GM19455 (cell line): ENCODE measurements at regions not wholly inside any gene's neighbourhood (a gene's known extent, or its start where the extent isn't known, plus 50 kb on each side); places are given as distances from the start of the nearest gene placed in this dataset.
A peak's percentile ranks its signal among the peaks of the same experiment; 100 is the strongest.

Experiments used
- ATAC-seq: cut with Tn5 transposase; IDR thresholded peaks from one replicate; pipeline ENCODE4 v1.9.1; 2021; ENCODE audit not compliant: unreplicated experiment

GRCh38 chr11:15795378-15795777 lies 561.0 kb downstream of the SOX6 start:
- ATAC-seq, result no peak

GRCh38 chr11:15800111-15800800 lies 556.1 kb downstream of the SOX6 start:
- no peak for ATAC-seq

GRCh38 chr11:15801126-15801525 lies 555.2 kb downstream of the SOX6 start:
- no peak for ATAC-seq

- no peak for ATAC-seq
These were observed 554.7 kb downstream of the SOX6 start for GRCh38 chr11:15801616-15802015.

GRCh38 chr11:15805726-15806125 lies 550.6 kb downstream of the SOX6 start:
- no peak for ATAC-seq

- ATAC-seq, result no peak
These were observed 550.1 kb downstream of the SOX6 start for GRCh38 chr11:15806217-15806616.

- no peak for ATAC-seq
These were observed 548.5 kb downstream of the SOX6 start for GRCh38 chr11:15807827-15808226.

GRCh38 chr11:15810082-15810481 lies 546.3 kb downstream of the SOX6 start:
- no peak for ATAC-seq

- no peak for ATAC-seq
These were observed 545.8 kb downstream of the SOX6 start for GRCh38 chr11:15810525-15810924.

- no peak for ATAC-seq
These were observed 540.8 kb downstream of the SOX6 start for GRCh38 chr11:15815246-15816195.

- ATAC-seq, result no peak
These were observed 540.0 kb downstream of the SOX6 start for GRCh38 chr11:15816260-15816871.

- no peak for ATAC-seq
These were observed 539.3 kb downstream of the SOX6 start for GRCh38 chr11:15817001-15817400.

GRCh38 chr11:15818132-15818842 lies 538.1 kb downstream of the SOX6 start:
- ATAC-seq, result no peak

GRCh38 chr11:15819679-15820286 lies 536.6 kb downstream of the SOX6 start:
- peak; percentile 89 for ATAC-seq

- no peak for ATAC-seq
These were observed 534.9 kb downstream of the SOX6 start for GRCh38 chr11:15821451-15821850.

- ATAC-seq, result no peak
These were observed 532.3 kb downstream of the SOX6 start for GRCh38 chr11:15824060-15824459.

- no peak for ATAC-seq
These were observed 530.2 kb downstream of the SOX6 start for GRCh38 chr11:15825976-15826650.

- peak; percentile 70 for ATAC-seq
These were observed 529.5 kb downstream of the SOX6 start for GRCh38 chr11:15826826-15827225.

- ATAC-seq, result no peak
These were observed 528.0 kb downstream of the SOX6 start for GRCh38 chr11:15828215-15828853.

- ATAC-seq, result no peak
These were observed 527.0 kb downstream of the SOX6 start for GRCh38 chr11:15829312-15829711.
